GM12864 (cell line): ENCODE measurements at regions not wholly inside any gene's neighbourhood (a gene's known extent, or its start where the extent isn't known, plus 50 kb on each side); places are given as distances from the start of the nearest gene placed in this dataset.

ENCODE experiments used
- DNase-seq: peaks from one replicate; pipeline ENCODE4 v3.0.0-alpha.2; 2011; ENCODE audit warnings: low read depth
- H3K4me3 ChIP-seq: 2 replicates; pipeline ENCODE4 v1.5.1; 2011; ENCODE audit warnings: mild to moderate bottlenecking, low read depth, low read length, control low read depth
- TF ChIP-seq, protein P1 (sequence below): IDR thresholded peaks from 2 replicates; pipeline ENCODE4 v1.5.1; 2011; ENCODE audit warnings: low read depth, mild to moderate bottlenecking, moderate library complexity, low read length, control low read depth, inconsistent platforms; ENCODE audit errors: missing control alignments

DNA sequence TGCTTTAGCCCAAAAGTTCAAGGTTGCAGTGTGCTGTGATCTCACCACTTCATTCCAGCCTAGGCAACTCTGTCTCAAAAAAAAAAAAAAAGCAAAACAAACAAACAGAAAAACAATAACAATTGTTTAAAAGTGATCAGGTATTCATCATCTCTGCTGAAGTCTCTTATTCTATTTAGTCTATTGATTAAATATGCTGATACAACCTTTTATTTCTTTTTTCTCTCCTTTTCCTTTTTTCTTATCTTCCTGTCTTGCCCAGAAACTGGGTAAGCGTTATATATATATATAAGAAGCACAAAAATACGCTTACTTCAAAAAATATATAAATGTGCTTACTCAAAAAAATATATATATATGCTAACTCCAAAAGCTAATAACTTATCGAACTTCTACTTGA is 213.8 kb upstream of the EEA1 start:
- H3K4me3 ChIP-seq, result no peak overlapping the region
- TF ChIP-seq, protein P1, sequence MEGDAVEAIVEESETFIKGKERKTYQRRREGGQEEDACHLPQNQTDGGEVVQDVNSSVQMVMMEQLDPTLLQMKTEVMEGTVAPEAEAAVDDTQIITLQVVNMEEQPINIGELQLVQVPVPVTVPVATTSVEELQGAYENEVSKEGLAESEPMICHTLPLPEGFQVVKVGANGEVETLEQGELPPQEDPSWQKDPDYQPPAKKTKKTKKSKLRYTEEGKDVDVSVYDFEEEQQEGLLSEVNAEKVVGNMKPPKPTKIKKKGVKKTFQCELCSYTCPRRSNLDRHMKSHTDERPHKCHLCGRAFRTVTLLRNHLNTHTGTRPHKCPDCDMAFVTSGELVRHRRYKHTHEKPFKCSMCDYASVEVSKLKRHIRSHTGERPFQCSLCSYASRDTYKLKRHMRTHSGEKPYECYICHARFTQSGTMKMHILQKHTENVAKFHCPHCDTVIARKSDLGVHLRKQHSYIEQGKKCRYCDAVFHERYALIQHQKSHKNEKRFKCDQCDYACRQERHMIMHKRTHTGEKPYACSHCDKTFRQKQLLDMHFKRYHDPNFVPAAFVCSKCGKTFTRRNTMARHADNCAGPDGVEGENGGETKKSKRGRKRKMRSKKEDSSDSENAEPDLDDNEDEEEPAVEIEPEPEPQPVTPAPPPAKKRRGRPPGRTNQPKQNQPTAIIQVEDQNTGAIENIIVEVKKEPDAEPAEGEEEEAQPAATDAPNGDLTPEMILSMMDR, result no peak
- DNase-seq, result no peak

DNA sequence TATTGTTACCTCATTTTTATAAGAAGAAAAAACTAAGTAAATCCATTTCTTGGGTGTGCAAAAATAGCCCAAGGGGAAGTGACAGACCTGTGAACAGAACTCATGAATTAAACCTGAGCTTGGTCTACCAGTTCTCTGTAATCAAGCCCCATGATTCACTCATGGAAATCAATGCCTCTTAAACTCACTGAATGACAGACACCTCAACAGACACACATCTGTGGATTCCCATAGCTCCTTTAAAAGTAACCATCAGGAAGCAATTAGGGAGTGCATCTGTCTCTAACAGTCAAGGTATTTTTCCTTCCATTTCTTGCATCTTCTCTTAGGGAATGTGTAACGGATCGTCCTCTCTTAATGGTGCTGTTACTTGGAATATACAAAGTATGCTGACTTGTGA is 215.0 kb upstream of the EEA1 start:
- DNase-seq, result no peak
- TF ChIP-seq, protein P1, result no peak
- H3K4me3 ChIP-seq, result no peak overlapping the region

DNA sequence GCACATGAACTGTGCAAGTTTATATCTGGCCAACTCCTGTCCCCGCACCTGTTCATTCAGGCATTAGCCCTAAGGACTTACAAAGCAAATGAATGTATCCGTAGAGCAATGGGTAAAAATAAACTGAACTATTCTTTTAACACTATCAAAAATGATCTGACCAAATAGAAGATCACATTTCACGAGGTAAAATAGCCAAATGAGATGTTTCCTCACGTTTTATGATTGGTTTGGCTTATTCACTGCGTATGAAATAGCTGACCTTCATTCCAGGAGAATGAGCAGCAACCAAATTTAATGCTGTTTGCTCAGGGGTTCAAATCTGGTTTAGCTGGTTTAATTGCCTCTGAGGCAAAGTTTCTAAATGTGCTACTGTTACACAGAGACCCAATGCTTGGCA is 216.0 kb upstream of the EEA1 start:
- DNase-seq, result no peak
- no peak overlapping the region for H3K4me3 ChIP-seq
- TF ChIP-seq, protein P1, result no peak

DNA sequence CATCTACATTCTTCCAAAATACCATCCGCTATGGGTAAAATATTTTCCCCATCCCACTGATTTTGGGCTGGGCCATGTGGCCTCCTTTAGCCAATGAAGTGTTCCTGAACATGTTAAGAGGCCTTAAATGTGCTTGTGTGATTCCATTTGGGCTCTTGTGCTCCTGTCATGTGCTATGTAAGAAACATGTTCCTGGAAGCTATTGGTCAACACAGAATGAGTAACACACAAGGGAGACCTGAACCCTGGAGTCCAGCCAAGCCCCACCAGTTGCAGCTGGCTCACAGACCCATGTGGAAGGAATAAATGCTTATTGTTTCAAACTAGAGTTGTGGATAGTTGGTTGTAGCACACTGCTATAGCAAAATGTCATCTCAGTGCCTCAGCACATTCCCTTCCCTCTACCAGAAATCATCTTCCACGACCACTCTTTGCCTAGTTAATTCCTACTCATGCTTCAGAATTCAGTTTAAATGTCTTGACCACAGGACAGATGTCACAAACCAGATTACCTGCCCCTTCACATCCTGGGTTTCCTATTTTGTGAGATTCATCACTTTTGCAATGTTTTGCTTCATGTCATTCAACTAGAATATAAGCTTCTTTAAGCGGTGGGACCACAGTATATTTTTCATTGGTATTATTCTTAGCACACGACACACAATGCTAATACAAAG is 217.3 kb upstream of the EEA1 start:
- TF ChIP-seq, protein P1, result no peak
- DNase-seq, result no peak
- no peak overlapping the region for H3K4me3 ChIP-seq

DNA sequence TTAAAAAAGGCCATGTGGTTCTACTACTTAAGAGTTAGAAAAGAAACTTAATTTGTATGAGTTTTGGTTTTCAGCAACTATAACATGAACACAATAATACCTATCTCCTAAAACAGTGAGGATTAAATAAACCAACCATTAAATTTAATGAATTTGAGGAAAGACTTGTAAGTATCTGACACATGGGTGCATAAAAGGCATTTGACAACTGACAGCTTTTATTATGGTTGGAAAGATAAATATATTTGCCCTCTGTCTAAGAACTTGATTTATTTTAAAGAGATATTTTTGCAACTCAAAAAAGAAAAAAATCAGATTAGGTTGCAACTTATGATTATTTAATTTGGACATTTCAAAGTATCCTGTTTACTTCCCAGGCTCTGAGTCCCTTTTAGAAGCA is 217.9 kb upstream of the EEA1 start:
- TF ChIP-seq, protein P1, result no peak
- no peak overlapping the region for H3K4me3 ChIP-seq
- no peak for DNase-seq

DNA sequence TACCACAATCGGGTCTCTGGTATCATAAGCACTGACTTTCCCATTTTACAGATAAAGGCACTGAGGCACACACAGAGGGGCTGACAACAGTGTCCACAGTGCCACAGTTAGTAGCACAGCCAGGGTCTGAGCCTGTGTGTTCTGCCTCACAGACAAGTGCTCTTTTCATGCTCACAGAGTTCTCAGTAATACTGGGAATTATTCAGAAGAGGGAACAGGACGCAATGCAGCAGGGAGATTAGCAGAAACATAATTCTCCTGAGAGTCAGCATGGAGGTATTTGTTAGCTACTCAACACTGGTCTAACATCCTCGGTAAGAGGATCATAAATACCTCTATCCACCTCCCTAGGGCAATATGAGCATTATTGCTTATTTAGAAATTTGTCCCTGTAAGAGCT is 219.3 kb upstream of the EEA1 start:
- TF ChIP-seq, protein P1, result no peak
- H3K4me3 ChIP-seq, result no peak overlapping the region
- no peak for DNase-seq

DNA sequence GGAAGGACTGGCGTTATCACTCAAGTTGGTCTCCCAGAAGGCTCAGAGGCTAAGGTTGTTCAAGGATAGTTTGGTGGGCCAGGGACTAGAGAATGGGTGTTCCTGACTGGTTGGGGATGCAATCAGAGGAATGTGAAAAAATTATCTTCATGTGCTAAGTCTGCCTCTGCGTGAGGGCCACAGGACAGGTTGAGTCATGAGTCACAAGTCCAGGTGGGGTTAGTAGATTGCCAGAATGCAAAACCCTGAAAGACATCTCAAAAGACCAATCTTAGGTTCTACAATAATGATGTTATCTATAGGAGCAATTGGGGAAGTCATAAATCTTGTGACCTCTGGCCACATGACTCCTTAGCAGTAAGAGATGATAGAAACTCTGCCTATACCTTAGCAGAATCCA is 220.1 kb upstream of the EEA1 start:
- H3K4me3 ChIP-seq, result no peak overlapping the region
- TF ChIP-seq, protein P1, result no peak
- no peak for DNase-seq
